Fibroblast of upper back skin (primary cell): ENCODE measurements at regions not wholly inside any gene's neighbourhood (a gene's known extent, or its start where the extent isn't known, plus 50 kb on each side); places are given as distances from the start of the nearest gene placed in this dataset.

Experiments used
- DNase-seq: peaks from one replicate; pipeline ENCODE4 v3.0.0-alpha.2; 2013

- no peak for DNase-seq
These were observed 368.8 kb upstream of the ZMIZ1 start for GRCh38 chr10:78699971-78700370.

GRCh38 chr10:78700413-78700812, 368.4 kb upstream of the ZMIZ1 start:
- DNase-seq, result peak; percentile 44

- DNase-seq, result no peak
These were observed 367.8 kb upstream of the ZMIZ1 start for GRCh38 chr10:78700816-78701520.

GRCh38 chr10:78702186-78702585, 366.6 kb upstream of the ZMIZ1 start:
- DNase-seq, result no peak

GRCh38 chr10:78702876-78703275, 365.9 kb upstream of the ZMIZ1 start:
- DNase-seq, result no peak

- DNase-seq, result peak; percentile 52
These were observed 365.2 kb upstream of the ZMIZ1 start for GRCh38 chr10:78703593-78703992.

- DNase-seq, result peak; percentile 44
These were observed 362.5 kb upstream of the ZMIZ1 start for GRCh38 chr10:78706256-78706655.

- peak; percentile 40 for DNase-seq
These were observed 361.8 kb upstream of the ZMIZ1 start for GRCh38 chr10:78706726-78707540.

GRCh38 chr10:78707745-78708144, 361.0 kb upstream of the ZMIZ1 start:
- no peak for DNase-seq

- DNase-seq, result no peak
These were observed 356.6 kb upstream of the ZMIZ1 start for GRCh38 chr10:78712147-78712546.

GRCh38 chr10:78713659-78714058, 355.1 kb upstream of the ZMIZ1 start:
- no peak for DNase-seq

GRCh38 chr10:78714225-78714624, 354.5 kb upstream of the ZMIZ1 start:
- DNase-seq, result no peak

- no peak for DNase-seq
These were observed 353.3 kb upstream of the ZMIZ1 start for GRCh38 chr10:78715435-78715834.

GRCh38 chr10:78716043-78716660, 352.6 kb upstream of the ZMIZ1 start:
- DNase-seq, result no peak

GRCh38 chr10:78717200-78717599, 351.6 kb upstream of the ZMIZ1 start:
- DNase-seq, result peak; percentile 74

- DNase-seq, result no peak
These were observed 350.7 kb upstream of the ZMIZ1 start for GRCh38 chr10:78718032-78718572.

GRCh38 chr10:78719276-78719675, 349.5 kb upstream of the ZMIZ1 start:
- DNase-seq, result no peak

GRCh38 chr10:78720091-78720490, 348.7 kb upstream of the ZMIZ1 start:
- no peak for DNase-seq

- peak; percentile 20 for DNase-seq
These were observed 347.5 kb upstream of the ZMIZ1 start for GRCh38 chr10:78721231-78721630.

- no peak for DNase-seq
These were observed 343.9 kb upstream of the ZMIZ1 start for GRCh38 chr10:78724846-78725245.

- no peak for DNase-seq
These were observed 342.6 kb upstream of the ZMIZ1 start for GRCh38 chr10:78726171-78726570.

GRCh38 chr10:78727251-78727650, 341.5 kb upstream of the ZMIZ1 start:
- no peak for DNase-seq

GRCh38 chr10:78727728-78728127, 341.0 kb upstream of the ZMIZ1 start:
- no peak for DNase-seq

- DNase-seq, result no peak
These were observed 340.6 kb upstream of the ZMIZ1 start for GRCh38 chr10:78728176-78728575.
